NB4 (cell line): ENCODE measurements at regions not wholly inside any gene's neighbourhood (a gene's known extent, or its start where the extent isn't known, plus 50 kb on each side); places are given as distances from the start of the nearest gene placed in this dataset.

Experiments
- CTCF ChIP-seq: IDR thresholded peaks from one replicate; pipeline ENCODE4 v1.5.1; 2012; ENCODE audit warnings: low read depth, low read length
- MYC ChIP-seq: IDR thresholded peaks from 2 replicates; pipeline ENCODE4 v1.6.1; 2011; ENCODE audit warnings: low read depth, low read length
- POLR2A ChIP-seq: IDR thresholded peaks from 2 replicates; pipeline ENCODE4 v1.6.1; 2011; ENCODE audit warnings: mild to moderate bottlenecking; ENCODE audit not compliant: insufficient read length; ENCODE audit errors: extremely low read depth

GRCh38 chr4:136731025-136731424 lies 801.3 kb downstream of the PCDH18 start:
- TF ChIP-seq CTCF: no peak
- no peak for TF ChIP-seq POLR2A
- TF ChIP-seq MYC: no peak
